ENCODE measurements at regions not wholly inside any gene's neighbourhood (a gene's known extent, or its start where the extent isn't known, plus 50 kb on each side); places are given as distances from the start of the nearest gene placed in this dataset.

GRCh38 chr1:58989845-58990244 lies 206.0 kb upstream of the JUN start:
- H3K27ac ChIP-seq (ENCODE audit: low read length) = no peak overlapping the region
- no peak overlapping the region for H2AFZ ChIP-seq (ENCODE audit: low read depth, low read length)
- H4K20me1 ChIP-seq (ENCODE audit: insufficient read depth) = no peaks in the 10 kb centered on the region
- no peaks in the 10 kb centered on the region for H3K36me3 ChIP-seq (ENCODE audit: insufficient read depth, low read length)
- no peaks in the 10 kb centered on the region for H3K9me2 ChIP-seq (ENCODE audit: insufficient read depth, low read length)
- no peaks in the 10 kb centered on the region for H3F3A ChIP-seq (ENCODE audit: insufficient read depth, low read length, poor library complexity, severe bottlenecking)
- H3K4me3 ChIP-seq (ENCODE audit: low read length) = no peak overlapping the region
- TF ChIP-seq RAD21 (conservative IDR thresholded peaks at IDR 0.05) (no peak), POLR2AphosphoS5 (IDR thresholded peaks at IDR 0.05) (no peak), EP300 (conservative IDR thresholded peaks at IDR 0.05; ENCODE audit: poor library complexity, severe bottlenecking) (no peak), TAF1 (IDR thresholded peaks at IDR 0.05; ENCODE audit: low read depth) (no peak), CTCF (IDR thresholded peaks at IDR 0.05; ENCODE audit: poor library complexity, severe bottlenecking) (no peak), MXI1 (conservative IDR thresholded peaks at IDR 0.05; ENCODE audit: poor library complexity, severe bottlenecking) (no peak)
- no peak overlapping the region for H3K4me2 ChIP-seq (ENCODE audit: low read length)
- H3K27me3 ChIP-seq (ENCODE audit: insufficient read depth, low read depth, low read length) = no peaks in the 10 kb centered on the region
- H3K79me2 ChIP-seq (replicated peaks; ENCODE audit: insufficient read depth, low read length) = no peaks in the 10 kb centered on the region
- H3K9ac ChIP-seq (ENCODE audit: low read length) = no peak overlapping the region
- H3K9me3 ChIP-seq (ENCODE audit: low read length) = no peaks in the 10 kb centered on the region

GRCh38 chr1:58991305-58991704 lies 207.5 kb upstream of the JUN start:
- H3K9ac ChIP-seq (ENCODE audit: low read length) = no peak overlapping the region
- H3K36me3 ChIP-seq (ENCODE audit: insufficient read depth, low read length) = no peaks in the 10 kb centered on the region
- no peak overlapping the region for H3K4me2 ChIP-seq (ENCODE audit: low read length)
- H2AFZ ChIP-seq (ENCODE audit: low read depth, low read length) = no peak overlapping the region
- H3K27ac ChIP-seq (ENCODE audit: low read length) = no peak overlapping the region
- no peak overlapping the region for H3K4me3 ChIP-seq (ENCODE audit: low read length)
- H4K20me1 ChIP-seq (ENCODE audit: insufficient read depth) = no peaks in the 10 kb centered on the region
- H3F3A ChIP-seq (ENCODE audit: insufficient read depth, low read length, poor library complexity, severe bottlenecking) = no peaks in the 10 kb centered on the region
- H3K79me2 ChIP-seq (replicated peaks; ENCODE audit: insufficient read depth, low read length) = no peaks in the 10 kb centered on the region
- no peaks in the 10 kb centered on the region for H3K9me2 ChIP-seq (ENCODE audit: insufficient read depth, low read length)
- TF ChIP-seq RAD21 (conservative IDR thresholded peaks at IDR 0.05) (no peak), POLR2AphosphoS5 (IDR thresholded peaks at IDR 0.05) (no peak), EZH2 (IDR thresholded peaks at IDR 0.05; ENCODE audit: borderline replicate concordance, insufficient read depth, low read length, poor library complexity, severe bottlenecking) (no peak), REST (IDR thresholded peaks at IDR 0.05; ENCODE audit: borderline replicate concordance) (no peak)
- H3K27me3 ChIP-seq (ENCODE audit: insufficient read depth, low read depth, low read length) = no peaks in the 10 kb centered on the region
- H3K9me3 ChIP-seq (ENCODE audit: low read length) = no peaks in the 10 kb centered on the region

- TF ChIP-seq POLR2AphosphoS5 (IDR thresholded peaks at IDR 0.05) = no peak
- TF ChIP-seq MXI1 (conservative IDR thresholded peaks at IDR 0.05; ENCODE audit: poor library complexity, severe bottlenecking) = no peak
- TF ChIP-seq SMC3 (conservative IDR thresholded peaks at IDR 0.05; ENCODE audit: poor library complexity) = no peak
- TF ChIP-seq REST (IDR thresholded peaks at IDR 0.05; ENCODE audit: borderline replicate concordance) = no peak
- no peak overlapping the region for H2AFZ ChIP-seq (ENCODE audit: low read depth, low read length)
Observed at GRCh38 chr1:58992643-58993042, 208.8 kb upstream of the JUN start.

More at GRCh38 chr1:58992643-58993042, 208.8 kb upstream of the JUN start:
- Histone ChIP-seq H3K79me2 (replicated peaks; ENCODE audit: insufficient read depth, low read length) (no peaks in the 10 kb centered on the region), H3F3A (ENCODE audit: insufficient read depth, low read length, poor library complexity, severe bottlenecking) (no peaks in the 10 kb centered on the region), H3K9me3 (ENCODE audit: low read length) (no peaks in the 10 kb centered on the region), H4K20me1 (ENCODE audit: insufficient read depth) (no peaks in the 10 kb centered on the region), H3K27me3 (ENCODE audit: insufficient read depth, low read depth, low read length) (no peaks in the 10 kb centered on the region), H3K4me3 (ENCODE audit: low read length) (no peak overlapping the region), H3K9me2 (ENCODE audit: insufficient read depth, low read length) (no peaks in the 10 kb centered on the region), H3K27ac (ENCODE audit: low read length) (no peak overlapping the region), H3K9ac (ENCODE audit: low read length) (no peak overlapping the region), H3K36me3 (ENCODE audit: insufficient read depth, low read length) (no peaks in the 10 kb centered on the region), H3K4me2 (ENCODE audit: low read length) (no peak overlapping the region)
